ENCODE measurements at regions not wholly inside any gene's neighbourhood (a gene's known extent, or its start where the extent isn't known, plus 50 kb on each side); places are given as distances from the start of the nearest gene placed in this dataset.

DNA sequence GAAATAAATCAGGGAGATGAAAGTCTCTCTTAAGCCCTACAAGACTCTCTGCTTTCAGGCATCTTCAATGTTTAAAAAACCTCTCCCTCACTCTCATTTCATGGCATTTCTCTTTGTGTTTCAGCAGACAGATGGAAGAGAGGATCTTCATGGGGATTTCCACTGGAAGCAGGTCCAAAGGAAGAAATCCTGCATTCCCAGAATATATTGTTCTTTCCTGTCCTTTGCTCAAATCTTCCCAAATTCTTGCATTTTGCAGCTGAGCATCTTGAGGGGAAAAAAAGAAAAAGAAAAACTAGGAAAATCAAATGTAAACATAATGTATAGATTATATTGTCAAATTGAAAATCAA lies 382.2 kb downstream of the ENC1 start:
- DNase-seq (ENCODE audit: low read depth): no peak

DNA sequence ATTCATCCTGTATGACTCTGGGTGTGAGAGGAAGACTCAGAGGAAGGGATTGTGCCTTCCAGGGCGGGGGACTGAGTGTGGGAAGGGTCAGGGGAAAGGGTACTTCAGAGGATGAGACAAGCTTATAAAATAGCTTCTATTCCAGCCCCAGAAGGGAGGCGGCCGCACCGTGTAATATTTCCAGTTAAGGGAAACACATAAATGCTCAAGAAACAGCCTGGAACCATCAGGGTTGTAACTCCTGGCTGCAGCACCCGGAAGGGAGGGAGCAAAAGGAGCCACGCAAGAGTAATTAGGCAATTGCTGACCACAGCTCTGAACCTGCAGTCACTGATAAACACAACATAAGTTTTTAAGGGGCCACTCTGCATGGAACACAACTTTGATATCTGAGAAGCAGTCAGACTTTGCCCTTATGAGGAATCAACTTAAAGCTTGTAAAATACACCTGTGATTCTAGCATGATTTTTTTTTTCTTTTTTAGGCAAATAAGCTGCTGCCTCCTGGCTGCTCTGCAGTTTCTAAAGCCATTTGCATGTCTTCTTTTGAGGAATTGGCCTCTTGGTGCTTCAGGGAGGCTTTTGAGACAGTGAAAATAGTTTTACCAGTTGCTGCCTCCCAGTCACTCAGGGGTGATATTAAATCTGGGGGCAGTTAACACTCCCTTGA lies 382.7 kb downstream of the ENC1 start:
- peak; percentile 69 for DNase-seq (ENCODE audit: low read depth)

DNA sequence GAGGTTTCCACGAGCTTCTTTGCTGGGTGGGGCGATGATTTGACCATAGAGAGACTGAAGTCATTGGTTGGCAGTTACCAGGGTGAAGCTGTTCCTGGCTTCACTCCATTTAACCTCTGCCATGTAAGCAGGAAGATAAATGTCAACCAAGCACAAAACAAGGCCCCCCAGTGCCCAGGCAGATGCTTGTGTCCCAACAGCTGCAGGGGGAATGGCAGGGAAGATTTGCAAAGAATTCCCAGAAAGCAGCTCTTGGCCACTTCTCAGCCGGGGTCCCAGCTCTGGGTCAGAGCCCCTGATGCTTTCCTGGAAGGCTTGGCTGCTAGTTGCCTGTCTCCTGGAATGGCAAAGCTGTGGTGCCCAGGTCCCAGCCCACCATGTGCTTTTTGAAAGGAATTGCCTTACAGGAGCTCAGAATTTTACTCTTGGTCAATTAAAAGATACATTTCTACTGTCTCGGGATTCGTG lies 383.4 kb downstream of the ENC1 start:
- DNase-seq (ENCODE audit: low read depth): no peak

DNA sequence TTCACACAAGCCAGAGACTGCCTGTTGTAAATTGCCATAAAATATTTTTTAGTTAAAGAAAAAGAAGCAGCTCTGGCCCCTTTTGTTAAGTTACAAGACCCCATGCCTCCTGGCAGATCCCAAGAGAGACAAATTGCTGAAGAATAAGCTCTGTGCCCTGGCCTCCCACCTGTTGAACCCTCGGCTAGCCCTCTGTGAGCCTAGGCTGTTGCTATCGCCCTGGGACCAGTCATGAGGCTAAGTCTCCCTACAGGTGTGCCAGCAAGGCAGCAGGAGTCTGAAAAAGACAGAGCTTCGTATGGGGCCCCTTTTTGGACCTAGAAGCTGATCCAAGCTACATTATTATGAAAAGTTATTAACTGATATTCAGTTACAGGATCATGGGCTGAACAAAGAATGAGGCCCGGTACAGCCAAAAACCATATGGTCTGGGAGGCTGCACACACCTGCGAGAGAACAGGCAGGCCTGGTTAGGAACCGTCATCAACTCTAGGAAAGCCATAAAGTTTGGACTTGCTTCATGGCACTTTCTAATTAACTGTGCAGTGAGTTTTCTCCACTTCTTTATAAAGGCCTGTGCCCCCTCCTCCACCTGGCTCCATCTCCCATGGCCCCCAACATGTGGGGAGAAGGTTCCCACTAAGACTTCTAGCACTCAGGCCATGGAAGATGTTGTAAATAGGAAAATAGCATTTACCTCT lies 384.7 kb downstream of the ENC1 start:
- no peak for DNase-seq (ENCODE audit: low read depth)

DNA sequence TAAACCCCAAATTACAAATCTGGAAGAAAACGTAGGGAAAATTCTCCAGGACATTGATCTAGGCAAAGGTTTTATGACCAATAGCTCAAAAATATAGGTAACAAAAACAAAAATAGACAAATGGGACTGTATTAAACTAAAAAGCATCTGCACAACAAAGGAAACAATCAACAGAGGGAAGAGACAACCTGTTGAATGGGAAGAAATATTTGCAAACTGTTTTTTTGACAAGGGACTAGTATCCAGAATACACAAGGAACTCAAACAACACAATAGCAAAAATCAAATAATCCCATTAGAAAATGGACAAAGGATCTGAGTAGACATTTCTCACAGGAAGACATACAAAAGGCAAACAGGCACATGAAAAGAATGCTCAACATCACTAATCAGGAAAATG lies 386.3 kb downstream of the ENC1 start:
- DNase-seq (ENCODE audit: low read depth): no peak

DNA sequence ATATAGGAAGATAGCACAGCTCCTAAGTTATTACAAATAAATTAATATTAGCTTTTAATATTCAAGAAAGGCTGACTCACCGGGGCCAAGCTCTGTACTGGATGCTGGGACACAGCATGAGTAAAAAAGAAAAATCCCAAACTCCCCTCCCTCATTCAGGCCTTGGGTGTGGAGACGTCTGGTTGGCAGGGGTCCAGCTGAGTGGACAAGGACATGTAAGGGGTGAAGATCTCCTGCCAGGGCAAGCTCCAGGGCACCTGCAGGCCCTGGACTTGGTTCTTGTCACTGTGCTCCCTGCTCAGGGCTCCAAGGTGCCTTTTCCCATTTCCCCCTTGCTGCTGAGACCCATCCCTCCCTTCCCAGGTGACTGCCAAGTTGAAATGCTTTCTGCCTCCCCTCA lies 388.5 kb downstream of the ENC1 start:
- no peak for DNase-seq (ENCODE audit: low read depth)

DNA sequence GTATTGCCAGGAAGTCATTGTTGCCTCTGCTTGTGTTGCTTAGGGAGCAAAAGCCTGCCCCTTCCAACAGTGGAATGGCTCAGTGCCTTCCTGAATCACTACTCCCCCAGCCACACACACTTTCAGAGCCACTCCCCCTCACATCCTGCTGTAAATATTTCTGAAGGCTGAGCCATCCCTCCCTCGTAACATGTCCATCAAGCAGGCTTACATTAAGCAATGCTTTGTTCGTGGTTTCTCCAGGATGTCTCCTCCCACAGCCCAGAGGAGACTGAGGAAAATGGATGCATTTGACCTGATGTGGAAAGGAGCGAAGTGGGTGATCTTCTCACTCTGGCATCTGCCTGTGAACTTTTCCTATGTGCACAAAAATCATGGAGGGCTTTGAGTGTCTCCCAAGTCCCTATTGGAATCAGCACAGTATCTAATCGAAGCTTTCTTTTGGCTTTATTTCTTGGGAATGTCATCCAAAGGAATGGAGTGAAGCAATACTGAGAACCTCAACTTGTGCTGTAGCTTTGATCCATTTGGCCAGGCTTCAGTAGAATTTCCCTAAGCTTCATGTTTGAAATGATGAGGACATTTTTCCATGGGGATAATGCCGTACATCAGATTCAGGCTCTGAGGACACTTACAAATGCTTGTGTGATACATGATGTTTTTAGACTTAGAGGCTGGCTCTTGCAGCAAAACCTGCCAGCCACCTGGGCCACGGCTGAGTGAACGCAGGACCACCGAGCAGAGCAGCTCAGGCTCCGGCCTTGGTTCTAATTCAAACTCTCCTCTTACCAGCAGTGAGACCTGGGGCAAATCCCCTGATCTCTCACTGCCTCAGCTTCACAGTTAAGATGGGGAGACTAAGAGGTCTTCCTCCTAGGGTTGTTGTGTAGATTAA lies 389.1 kb downstream of the ENC1 start:
- DNase-seq (ENCODE audit: low read depth): peak; percentile 98

DNA sequence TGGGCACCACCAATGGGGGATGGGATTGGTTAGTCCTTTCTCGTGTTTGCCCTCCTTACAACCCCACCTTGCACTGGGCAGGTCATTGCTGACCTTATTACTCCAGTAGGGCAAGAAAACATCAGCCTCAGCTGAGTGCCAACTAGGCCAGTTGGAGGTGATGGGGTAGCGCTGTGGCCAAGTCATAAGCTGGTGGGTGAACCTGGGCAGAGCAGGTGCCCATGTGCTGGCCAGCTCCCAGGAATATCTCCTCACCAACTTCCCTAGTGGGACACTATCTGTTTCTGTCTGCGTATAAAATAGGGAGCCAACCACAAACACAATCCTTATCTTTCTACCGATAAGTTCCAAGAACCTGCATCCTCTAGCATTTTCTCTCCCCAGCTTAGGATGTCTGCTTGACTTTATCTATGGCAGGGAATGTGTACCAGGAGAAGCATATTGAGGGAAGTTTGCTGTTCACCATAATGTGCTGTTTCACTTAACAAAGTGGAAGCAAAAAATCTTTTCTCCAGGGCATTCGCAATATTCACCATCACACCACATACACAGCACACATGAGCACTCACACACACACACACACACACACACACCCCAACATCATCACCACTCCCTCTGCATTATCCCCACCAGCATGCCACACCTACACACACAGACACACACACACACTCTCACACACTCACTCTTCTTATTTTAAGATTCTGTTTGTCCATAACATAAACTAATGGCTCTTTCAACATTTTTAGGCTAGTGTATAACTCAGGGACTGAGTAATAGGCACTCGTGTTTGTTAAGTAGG lies 390.0 kb downstream of the ENC1 start:
- no peak for DNase-seq (ENCODE audit: low read depth)

DNA sequence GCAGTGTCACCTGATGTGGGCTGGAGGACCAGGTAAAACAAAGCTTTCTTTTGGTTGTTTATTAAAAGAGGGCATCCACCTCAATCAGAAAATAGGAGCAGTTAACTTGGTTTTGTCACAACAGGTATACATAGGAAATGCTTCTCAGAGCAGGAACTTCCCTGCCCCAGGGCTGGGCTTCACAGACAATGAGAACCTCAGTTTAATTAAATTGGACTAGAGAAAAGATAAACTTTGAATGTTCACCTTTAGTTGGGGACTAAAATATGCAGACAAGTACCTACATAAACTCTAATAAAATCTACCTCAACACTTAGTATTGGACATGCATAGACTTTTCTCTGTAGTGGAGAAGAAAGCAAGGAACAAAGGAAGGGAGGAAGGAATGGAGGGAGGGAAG lies 392.0 kb downstream of the ENC1 start:
- DNase-seq (ENCODE audit: low read depth): no peak

DNA sequence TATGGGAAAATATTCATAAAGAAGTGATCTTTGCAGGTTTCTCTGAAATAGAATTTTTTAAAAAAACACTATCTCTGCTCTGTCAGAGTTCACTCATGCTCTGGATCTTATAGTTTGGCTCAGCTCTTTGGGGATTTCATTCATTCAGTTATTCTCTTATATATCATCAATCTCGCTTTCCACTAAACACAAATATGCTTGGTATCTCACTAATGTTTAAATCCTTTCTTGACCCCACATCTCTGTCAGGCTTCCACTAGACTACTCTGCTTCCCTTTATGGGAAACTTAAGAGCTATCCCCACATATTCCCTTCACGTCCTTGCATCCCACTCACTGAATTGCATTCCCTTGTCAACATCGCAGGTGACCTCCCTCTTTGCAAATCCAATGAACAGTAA lies 396.1 kb downstream of the ENC1 start:
- no peak for DNase-seq (ENCODE audit: low read depth)

DNA sequence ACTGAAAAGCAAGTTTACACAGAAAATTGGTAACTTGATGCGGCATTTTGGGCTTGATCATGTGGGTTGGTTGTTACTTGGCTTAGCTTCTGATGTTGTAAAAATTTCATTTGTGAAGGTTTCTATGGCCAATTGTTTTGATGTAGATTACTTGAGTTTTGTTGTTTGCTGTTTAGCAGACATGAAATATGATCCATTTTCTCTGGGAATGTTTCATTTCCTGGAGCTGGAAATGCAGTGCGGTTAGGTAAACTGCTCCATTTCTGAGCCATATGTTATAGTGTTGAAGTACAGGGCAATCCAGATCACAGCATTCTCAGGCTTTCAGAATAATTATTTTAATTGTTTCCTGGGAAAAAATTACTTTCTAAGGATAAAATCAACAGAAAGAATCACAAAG lies 396.9 kb downstream of the ENC1 start:
- no peak for DNase-seq (ENCODE audit: low read depth)

DNA sequence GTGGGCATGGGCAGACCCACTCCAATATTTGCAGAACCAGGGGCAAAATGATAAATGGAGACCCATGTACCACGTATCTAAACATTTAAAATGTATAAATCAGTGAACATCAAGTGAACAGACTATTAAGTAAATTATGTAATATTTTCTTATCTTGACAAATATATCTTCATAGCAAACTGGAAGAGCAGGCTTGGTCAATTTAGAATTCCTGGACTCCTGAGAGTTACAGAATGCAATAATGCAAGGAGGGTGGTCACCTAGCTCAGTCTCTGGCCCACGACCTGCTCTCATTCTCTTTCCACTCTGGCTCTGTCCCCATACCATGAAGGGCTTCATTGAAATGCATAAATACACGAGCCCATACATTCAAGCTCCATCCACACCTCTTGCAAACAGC lies 398.0 kb downstream of the ENC1 start:
- no peak for DNase-seq (ENCODE audit: low read depth)

DNA sequence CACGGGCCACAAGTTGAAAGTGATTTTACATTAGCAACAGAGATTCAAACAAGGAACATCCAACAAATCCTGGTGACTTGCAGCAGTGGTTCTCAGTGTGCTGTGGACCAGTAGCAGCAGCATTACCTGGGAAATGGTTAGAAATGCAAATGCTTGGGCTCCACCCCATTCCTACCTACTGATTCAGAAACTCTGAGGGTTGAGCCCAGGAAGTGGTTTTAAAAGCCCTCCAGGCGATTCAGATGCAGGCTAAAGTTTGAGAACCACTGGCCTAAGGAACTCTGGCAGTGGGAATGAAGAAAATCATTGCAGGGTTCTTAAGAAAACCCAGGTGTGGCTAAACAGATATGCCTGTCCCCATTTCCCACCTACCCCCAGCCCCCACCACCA lies 398.8 kb downstream of the ENC1 start:
- peak; percentile 94 for DNase-seq (ENCODE audit: low read depth)

DNA sequence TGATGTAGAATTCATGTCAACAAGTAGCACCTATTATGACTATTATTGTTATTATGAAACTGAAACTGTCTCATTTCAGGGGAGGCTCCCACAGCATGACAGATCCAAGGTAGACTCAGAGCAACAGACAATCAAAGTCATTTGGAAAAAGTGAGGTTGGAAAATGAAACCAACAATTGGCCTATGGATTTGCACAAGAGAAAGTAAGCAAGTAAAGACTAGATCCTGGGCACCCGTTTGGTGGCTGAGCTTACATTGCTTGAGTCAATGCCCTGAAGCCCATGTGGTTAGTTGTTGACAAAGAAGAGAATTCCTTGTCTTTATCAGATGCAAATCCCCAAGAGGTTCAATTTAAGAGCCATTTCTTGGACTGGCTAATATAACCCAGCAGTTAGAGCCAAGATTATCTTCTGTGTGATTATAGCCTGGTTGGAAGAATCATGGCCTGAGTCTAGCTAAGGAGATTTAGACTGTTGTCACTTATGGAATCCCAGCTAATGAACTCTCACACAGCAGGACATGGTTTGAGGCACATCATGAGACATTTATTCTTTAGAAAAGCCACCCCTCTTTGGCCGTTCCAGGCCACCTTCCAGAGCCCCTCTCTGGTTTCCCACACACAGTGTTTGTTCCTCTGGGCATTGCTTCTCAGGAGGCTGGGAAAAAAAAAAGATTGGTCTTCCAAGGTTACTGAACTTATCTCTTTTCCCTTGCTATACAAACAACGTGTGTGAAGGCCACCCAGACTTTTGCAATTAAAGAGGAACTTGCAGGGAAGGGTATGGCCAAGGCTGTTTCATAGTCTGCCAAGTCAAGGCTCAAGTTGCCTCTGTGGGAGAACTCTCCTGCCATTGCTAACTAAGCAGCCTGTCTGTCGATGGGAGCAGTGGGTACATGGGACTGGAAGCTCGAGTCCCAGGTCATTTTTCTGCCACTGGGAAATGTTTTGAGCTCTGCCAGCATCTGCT lies 399.5 kb downstream of the ENC1 start:
- DNase-seq (ENCODE audit: low read depth): peak; percentile 36

DNA sequence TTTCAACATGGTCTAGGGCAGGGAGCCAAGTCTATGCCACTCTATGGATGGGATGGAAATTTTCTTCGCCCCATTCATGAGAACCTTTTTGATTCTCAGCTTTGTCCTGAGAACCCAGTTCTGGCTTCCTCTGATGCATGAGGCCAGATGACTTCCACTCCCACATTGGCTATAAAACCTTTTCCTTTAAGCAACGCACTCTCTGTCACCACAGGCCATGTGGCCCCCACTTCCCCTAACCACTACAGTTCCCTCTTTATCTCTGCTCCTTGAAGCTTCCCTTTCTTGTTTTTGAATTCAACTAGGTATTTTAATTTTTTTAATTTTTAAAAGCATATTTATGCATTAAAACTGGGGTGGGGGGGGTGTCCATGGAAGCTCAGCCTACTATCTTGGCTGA lies 401.3 kb downstream of the ENC1 start:
- DNase-seq (ENCODE audit: low read depth): no peak

DNA sequence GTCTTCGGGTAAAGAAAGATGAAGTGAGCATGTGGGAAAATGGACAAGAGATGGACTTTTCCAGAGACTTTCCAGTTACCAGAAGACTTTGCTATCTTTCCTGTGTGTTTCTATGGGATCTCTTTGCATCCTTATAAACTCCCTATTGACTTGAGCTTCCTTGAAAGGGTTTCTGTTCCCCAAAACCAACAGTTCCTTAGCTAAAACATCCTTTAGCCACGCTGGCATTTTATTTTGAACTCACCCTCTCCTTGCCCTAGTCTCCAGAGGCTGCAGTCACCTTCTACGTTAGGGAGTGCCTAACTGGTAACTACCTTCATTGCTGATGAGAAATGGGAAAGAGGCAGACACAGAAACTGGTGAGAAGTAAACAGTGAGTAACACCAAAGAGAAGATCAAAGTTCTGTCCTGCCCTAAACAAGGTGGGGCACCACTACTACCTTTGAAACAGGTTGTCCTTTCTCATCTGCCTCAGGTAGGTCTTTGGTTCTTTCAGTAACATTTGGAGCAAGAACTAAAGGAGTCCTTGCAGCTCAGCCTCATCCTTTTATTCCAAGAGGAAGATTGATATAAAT lies 402.9 kb downstream of the ENC1 start:
- DNase-seq (ENCODE audit: low read depth): no peak

DNA sequence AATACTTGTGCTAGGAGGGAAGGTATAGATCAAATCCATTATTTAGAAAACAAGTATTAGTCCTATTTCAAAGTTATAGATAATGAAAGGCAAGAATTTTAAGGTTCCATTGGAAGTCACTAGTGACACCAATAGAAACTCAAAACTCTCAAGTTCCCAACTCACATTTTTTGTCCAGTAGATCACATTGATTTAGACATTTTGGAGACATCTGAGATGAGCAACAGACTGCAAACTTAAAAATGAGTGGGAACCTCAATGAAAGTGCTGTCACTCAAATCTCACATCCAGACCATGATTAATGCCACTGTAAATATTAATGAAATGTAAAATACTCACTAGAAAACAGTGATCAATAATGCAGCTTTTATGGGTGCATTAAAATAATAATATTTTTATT lies 405.0 kb downstream of the ENC1 start:
- no peak for DNase-seq (ENCODE audit: low read depth)

DNA sequence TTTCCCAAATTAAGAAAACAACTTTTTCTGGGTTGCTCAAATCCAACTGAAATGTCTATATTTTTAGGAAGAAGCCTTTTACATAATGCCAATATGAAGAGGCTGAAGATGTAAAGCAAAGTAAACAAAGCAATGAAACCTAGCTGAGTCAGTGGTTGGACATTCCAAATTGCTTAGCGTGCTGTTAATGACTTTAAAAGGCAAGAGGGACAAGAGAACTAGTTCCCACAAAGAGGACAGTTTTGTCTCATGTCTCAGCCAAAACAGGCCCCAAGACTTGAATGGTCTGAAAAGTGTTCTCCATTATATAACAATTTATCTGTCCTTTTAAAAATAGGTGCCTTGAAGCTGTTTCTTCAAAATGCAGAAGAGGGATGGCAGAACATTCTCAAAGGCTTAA lies 407.0 kb downstream of the ENC1 start:
- peak; percentile 86 for DNase-seq (ENCODE audit: low read depth)

DNA sequence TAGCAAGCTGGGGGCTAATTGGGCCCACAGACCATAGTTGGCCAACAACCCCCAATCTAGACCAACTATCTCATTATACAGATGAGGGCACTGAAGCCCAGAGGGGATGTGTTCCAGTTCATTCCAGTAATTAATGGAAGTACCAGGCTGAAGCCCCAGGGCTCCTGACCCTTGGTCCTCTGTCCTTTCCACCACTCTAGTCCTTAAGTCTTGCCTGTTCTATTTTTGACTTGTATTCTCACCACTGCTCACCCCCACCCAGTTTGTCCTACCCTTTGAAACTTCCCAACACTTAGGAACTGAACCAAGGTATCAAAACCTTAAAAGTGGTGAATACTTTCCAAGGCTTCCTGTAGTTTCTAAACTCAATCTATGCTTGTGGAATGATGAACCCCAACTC lies 407.4 kb downstream of the ENC1 start:
- DNase-seq (ENCODE audit: low read depth): peak; percentile 19

DNA sequence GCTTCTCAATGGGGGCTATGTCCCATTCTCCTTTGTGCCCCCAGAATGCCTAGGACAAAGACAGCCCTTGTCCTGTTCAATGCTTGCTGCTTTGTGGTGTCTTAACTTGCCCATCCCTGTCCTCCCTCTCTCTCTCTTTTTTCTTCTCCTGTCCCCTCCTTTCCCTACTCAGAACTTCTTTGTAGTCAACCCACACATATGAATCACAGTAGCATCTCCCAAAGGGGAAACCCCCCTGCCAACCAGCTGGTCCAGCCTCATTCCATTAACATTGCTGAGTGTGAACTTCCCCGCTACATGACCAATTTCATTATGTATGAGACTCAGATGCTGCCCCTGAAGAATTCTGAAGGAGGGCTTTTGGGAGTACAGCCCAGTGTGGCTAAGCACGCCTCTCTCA lies 408.3 kb downstream of the ENC1 start:
- DNase-seq (ENCODE audit: low read depth): peak; percentile 86
